HCT116 (cell line): ENCODE measurements at regions not wholly inside any gene's neighbourhood (a gene's known extent, or its start where the extent isn't known, plus 50 kb on each side); places are given as distances from the start of the nearest gene placed in this dataset.

Experiments
- ATAC-seq: fragments of 200-7000 bp; cut with Tn5 transposase; 2 replicates; pipeline ENCODE4 v1.9.1; 2020; ENCODE audit warnings: mild to moderate bottlenecking, moderate library complexity
- BruUV-seq: library from RNA; stranded (reverse); fragments of 400-500 nt; replicated peaks from 2 replicates; lab custom pipeline; 2021; lab: Mats Ljungman, UMichigan
- CTCF ChIA-PET: fragments of 300-600 bp; sonication (Branson Sonifier 250); formaldehyde crosslinking; loops from one replicate; lab custom pipeline; 2021; ENCODE audit warnings: antibody characterized with exemption; lab: Charles Lee
- POLR2A ChIA-PET: fragments of 300-600, 350-600 bp; sonication (Branson Sonifier 250); formaldehyde crosslinking; loops from one replicate; lab custom pipeline; 2021; ENCODE audit warnings: antibody characterized with exemption; lab: Charles Lee
- RAD21 ChIA-PET, 2 experiments: fragments of 300-600 bp; sonication (Branson Sonifier 250); formaldehyde crosslinking; loops; one replicate each; lab custom pipeline; 2023; ENCODE audit warnings: low total read pairs in 2 of 2; ENCODE audit not compliant: uncharacterized antibody in 2 of 2, unreplicated experiment in 2 of 2, low non-redundant PET in 1 of 2; lab: Charles Lee
- DNase-seq: peaks from one replicate; pipeline ENCODE4 v3.0.0-alpha.2; 2010; ENCODE audit warnings: low read depth, low spot score
- H2AFZ ChIP-seq: fragments of 200-600 bp; shearing (Covaris generic), sonication (generic); 2 replicates; pipeline ENCODE4 v1.6.1; 2017; ENCODE audit warnings: low read depth, mixed run types, mixed read lengths, antibody characterized with exemption, low read length; ENCODE audit not compliant: poor library complexity, severe bottlenecking
- H3K27ac ChIP-seq: 2 replicates; pipeline ENCODE4 v1.5.1; 2012; ENCODE audit warnings: low read depth, low read length
- H3K27me3 ChIP-seq: fragments of 200-600 bp; sonication (generic); 2 replicates; pipeline ENCODE4 v1.6.1; 2016; ENCODE audit warnings: mixed run types, low read length, mixed read lengths; ENCODE audit not compliant: insufficient read depth
- H3K36me3 ChIP-seq, 2 experiments: fragments of 200-500 bp in 1 of 2; fragments of 200-600 bp in 1 of 2; sonication (Bioruptor generic) in 1 of 2; sonication (generic) in 1 of 2; 2 replicates each; pipeline versions ENCODE4 v1.5.1 to v1.6.1; 2014 to 2016; ENCODE audit warnings: low read length in 2 of 2, inconsistent platforms in 1 of 2, mixed read lengths in 1 of 2, mixed run types in 1 of 2; ENCODE audit not compliant: insufficient read depth in 2 of 2, control insufficient read depth in 1 of 2
- H3K4me1 ChIP-seq, 2 experiments: fragments of 200-600 bp in 1 of 2; sonication (generic) in 1 of 2; 2 replicates each; pipeline versions ENCODE4 v1.5.1 to v1.6.1; 2012 to 2017; ENCODE audit warnings: low read length in 2 of 2, inconsistent platforms in 1 of 2, mild to moderate bottlenecking in 1 of 2, mixed read lengths in 1 of 2, mixed run types in 1 of 2, moderate library complexity in 1 of 2; ENCODE audit not compliant: insufficient read depth in 2 of 2, control insufficient read depth in 1 of 2
- H3K4me2 ChIP-seq: fragments of 200-600 bp; sonication (generic); 2 replicates; pipeline ENCODE4 v1.6.1; 2017; ENCODE audit warnings: mixed run types, low read length, mixed read lengths
- H3K4me3 ChIP-seq, 2 experiments: fragments of 200-600 bp in 1 of 2; sonication (generic) in 1 of 2; replicated peaks in 1 of 2; 2 replicates each; pipeline ENCODE4 v1.5.1; 2011 to 2016; ENCODE audit warnings: low read length in 2 of 2, control low read depth in 1 of 2, low read depth in 1 of 2, mild to moderate bottlenecking in 1 of 2, mixed read lengths in 1 of 2, mixed run types in 1 of 2
- H3K79me2 ChIP-seq: fragments of 200-600 bp; sonication (generic); 2 replicates; pipeline ENCODE4 v1.6.1; 2017; ENCODE audit warnings: mild to moderate bottlenecking, mixed run types, low read length, moderate library complexity, mixed read lengths; ENCODE audit not compliant: insufficient read depth
- H3K9ac ChIP-seq: fragments of 200-600 bp; sonication (generic); 2 replicates; pipeline ENCODE4 v1.6.1; 2016; ENCODE audit warnings: low read length, mixed read lengths
- H3K9me2 ChIP-seq: fragments of 200-600 bp; sonication (generic), shearing (Covaris generic); 2 replicates; pipeline ENCODE4 v1.6.1; 2017; ENCODE audit warnings: mixed run types, mild to moderate bottlenecking, moderate library complexity; ENCODE audit not compliant: insufficient read depth
- H3K9me3 ChIP-seq, 2 experiments: fragments of 200-500 bp in 1 of 2; fragments of 200-600 bp in 1 of 2; sonication (Bioruptor generic) in 1 of 2; sonication (generic) in 1 of 2; 2 replicates each; pipeline ENCODE4 v1.6.1; 2014 to 2017; ENCODE audit warnings: low read length in 2 of 2, mixed read lengths in 2 of 2, inconsistent platforms in 1 of 2, low read depth in 1 of 2, mild to moderate bottlenecking in 1 of 2, mixed run types in 1 of 2, moderate library complexity in 1 of 2; ENCODE audit not compliant: control insufficient read depth in 1 of 2, insufficient read depth in 1 of 2
- H4K20me1 ChIP-seq: fragments of 200-600 bp; sonication (generic), shearing (Covaris generic); 2 replicates; pipeline ENCODE4 v1.6.1; 2017; ENCODE audit warnings: mixed run types, mild to moderate bottlenecking, moderate library complexity; ENCODE audit not compliant: insufficient read depth
- CEBPB ChIP-seq: IDR thresholded peaks from 2 replicates; pipeline ENCODE4 v1.6.1; 2012; ENCODE audit warnings: low read depth
- EGR1 ChIP-seq: IDR thresholded peaks from 2 replicates; pipeline ENCODE4 v1.6.1; 2012; ENCODE audit warnings: low read depth
- ELF1 ChIP-seq: IDR thresholded peaks from 2 replicates; pipeline ENCODE4 v1.6.1; 2012; ENCODE audit warnings: low read depth, borderline replicate concordance
- EZH2 ChIP-seq: fragments of 200-600 bp; sonication (generic); IDR thresholded peaks from 2 replicates; pipeline ENCODE4 v1.6.1; 2017; ENCODE audit warnings: antibody characterized with exemption, mixed run types
- EZH2phosphoT487 ChIP-seq: fragments of 200-600 bp; IDR thresholded peaks from 2 replicates; pipeline ENCODE4 v1.6.1; 2018; ENCODE audit warnings: antibody characterized with exemption, borderline replicate concordance
- JUND ChIP-seq: IDR thresholded peaks from 2 replicates; pipeline ENCODE4 v1.6.1; 2012
- MAX ChIP-seq: IDR thresholded peaks from 2 replicates; pipeline ENCODE4 v1.6.1; 2012
- POLR2A ChIP-seq: IDR thresholded peaks from 2 replicates; pipeline ENCODE4 v1.7.0; 2011; ENCODE audit warnings: borderline replicate concordance; ENCODE audit not compliant: insufficient read depth, insufficient read length; ENCODE audit errors: extremely low read depth
- POLR2AphosphoS5 ChIP-seq: IDR thresholded peaks from 2 replicates; pipeline ENCODE4 v1.6.1; 2011; ENCODE audit warnings: mild to moderate bottlenecking, low read depth, low read length, moderate library complexity
- REST ChIP-seq: IDR thresholded peaks from 2 replicates; pipeline ENCODE4 v1.6.1; 2012; ENCODE audit warnings: low read depth
- SIN3A ChIP-seq: IDR thresholded peaks from 2 replicates; pipeline ENCODE4 v1.6.1; 2012; ENCODE audit warnings: low read depth
- SP1 ChIP-seq: IDR thresholded peaks from 2 replicates; pipeline ENCODE4 v1.6.1; 2012; ENCODE audit warnings: low read depth
- intact Hi-C: fragments of 100-400 bp; cut with micrococcal nuclease; formaldehyde crosslinking; loops from 2 replicates; pipeline ENCODE4 v1.10.0; 2022
- TF ChIP-seq, protein P1 (sequence below): IDR thresholded peaks from 2 replicates; pipeline ENCODE4 v1.6.1; 2011; ENCODE audit warnings: mild to moderate bottlenecking, low read length, moderate library complexity; ENCODE audit not compliant: insufficient replicate concordance; ENCODE audit errors: extremely low read depth
- TF ChIP-seq, protein P2 (sequence below): IDR thresholded peaks from 2 replicates; pipeline ENCODE4 v1.6.1; 2012

DNA sequence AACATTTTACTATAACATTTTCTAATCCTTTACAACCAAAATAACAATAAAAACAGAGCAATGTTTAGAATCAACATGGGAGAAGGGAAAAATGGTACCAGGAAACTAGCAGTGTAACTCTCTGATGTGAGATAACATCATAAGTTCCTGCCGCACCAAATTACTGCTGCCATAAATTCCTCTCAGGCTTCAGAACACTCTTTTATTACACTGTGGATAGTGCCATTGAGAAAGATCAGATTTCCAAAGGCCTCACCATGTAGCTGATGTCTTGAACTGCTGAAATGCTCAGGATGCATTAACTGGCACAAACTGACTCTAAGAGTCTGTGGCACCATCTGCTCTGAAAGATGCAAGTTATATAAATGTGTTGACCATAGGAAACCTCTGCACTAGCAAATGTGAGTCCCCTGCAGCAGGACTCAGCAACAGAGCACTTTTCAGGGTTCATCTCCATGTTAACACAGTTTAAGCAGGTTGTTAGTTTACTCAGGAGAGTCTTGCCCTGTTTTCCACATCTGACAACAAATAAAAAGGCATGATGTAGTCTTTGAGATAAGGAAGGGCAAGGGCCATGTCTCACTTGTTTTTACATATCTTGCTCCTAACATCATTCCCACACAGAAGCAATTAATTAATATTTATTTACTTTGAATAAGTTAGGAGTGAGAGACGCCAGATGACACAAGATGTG is 218.1 kb downstream of the CETN3 start:
- ChIA-PET POLR2A (no interaction called here), CTCF (no interaction called here)
- intact Hi-C loops, result no loop called here

GRCh38 chr5:90185897-90186468 is 223.6 kb downstream of the CETN3 start:
- CTCF ChIA-PET, result interaction anchor here (0.7 to 1.3 kb wide), 2 partner anchors 194 to 1458 kb away, joined by 3 to 4 read pairs; no protein-coding TSS in a partner anchor
- intact Hi-C loops, result no loop called here
- TF ChIP-seq POLR2AphosphoS5, result no peak
- TF ChIP-seq REST, result no peak
- no peak for TF ChIP-seq EGR1
- no peak for TF ChIP-seq ELF1
- no peak for TF ChIP-seq SIN3A
- TF ChIP-seq SP1, result no peak
- TF ChIP-seq, protein P1, sequence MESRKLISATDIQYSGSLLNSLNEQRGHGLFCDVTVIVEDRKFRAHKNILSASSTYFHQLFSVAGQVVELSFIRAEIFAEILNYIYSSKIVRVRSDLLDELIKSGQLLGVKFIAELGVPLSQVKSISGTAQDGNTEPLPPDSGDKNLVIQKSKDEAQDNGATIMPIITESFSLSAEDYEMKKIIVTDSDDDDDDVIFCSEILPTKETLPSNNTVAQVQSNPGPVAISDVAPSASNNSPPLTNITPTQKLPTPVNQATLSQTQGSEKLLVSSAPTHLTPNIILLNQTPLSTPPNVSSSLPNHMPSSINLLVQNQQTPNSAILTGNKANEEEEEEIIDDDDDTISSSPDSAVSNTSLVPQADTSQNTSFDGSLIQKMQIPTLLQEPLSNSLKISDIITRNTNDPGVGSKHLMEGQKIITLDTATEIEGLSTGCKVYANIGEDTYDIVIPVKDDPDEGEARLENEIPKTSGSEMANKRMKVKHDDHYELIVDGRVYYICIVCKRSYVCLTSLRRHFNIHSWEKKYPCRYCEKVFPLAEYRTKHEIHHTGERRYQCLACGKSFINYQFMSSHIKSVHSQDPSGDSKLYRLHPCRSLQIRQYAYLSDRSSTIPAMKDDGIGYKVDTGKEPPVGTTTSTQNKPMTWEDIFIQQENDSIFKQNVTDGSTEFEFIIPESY, result no peak
- TF ChIP-seq, protein P2, sequence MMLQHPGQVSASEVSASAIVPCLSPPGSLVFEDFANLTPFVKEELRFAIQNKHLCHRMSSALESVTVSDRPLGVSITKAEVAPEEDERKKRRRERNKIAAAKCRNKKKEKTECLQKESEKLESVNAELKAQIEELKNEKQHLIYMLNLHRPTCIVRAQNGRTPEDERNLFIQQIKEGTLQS, result no peak
- no peak for TF ChIP-seq JUND
- no peak for TF ChIP-seq EZH2phosphoT487
- TF ChIP-seq CEBPB, result no peak
- no peak for TF ChIP-seq EZH2
- no peak for TF ChIP-seq MAX

More for the DNA sequence above, 218.1 kb downstream of the CETN3 start:
- TF ChIP-seq POLR2A (no peak), SIN3A (no peak), CEBPB (no peak), SP1 (no peak)
- H3K79me2 ChIP-seq, result no peaks in the 10 kb centered on the region
- no peak overlapping the region for H3K4me2 ChIP-seq
- no peaks in the 10 kb centered on the region for H4K20me1 ChIP-seq
- BruUV-seq, result no TSS peak
- no peaks in the 10 kb centered on the region for H3K36me3 ChIP-seq
- DNase-seq, result no peak
- no peaks in the 10 kb centered on the region for H3K9me3 ChIP-seq
- RAD21 ChIA-PET, result no interaction called here
- no peak overlapping the region for H2AFZ ChIP-seq
- no peaks in the 10 kb centered on the region for H3K9me2 ChIP-seq
- H3K9ac ChIP-seq, result no peak overlapping the region
- H3K4me1 ChIP-seq, result no peaks in the 10 kb centered on the region
- H3K27ac ChIP-seq, result no peak overlapping the region
- no peak for ATAC-seq
- no peaks in the 10 kb centered on the region for H3K27me3 ChIP-seq
- no peak overlapping the region for H3K4me3 ChIP-seq

More at GRCh38 chr5:90185897-90186468, 223.6 kb downstream of the CETN3 start:
- no peaks in the 10 kb centered on the region for H3K9me3 ChIP-seq
- no TSS peak for BruUV-seq
- H3K4me2 ChIP-seq, result no peak overlapping the region
- POLR2A ChIA-PET, result no interaction called here
- no peak overlapping the region for H3K4me3 ChIP-seq
- no peaks in the 10 kb centered on the region for H3K79me2 ChIP-seq
- no peaks in the 10 kb centered on the region for H3K9me2 ChIP-seq
- no peaks in the 10 kb centered on the region for H3K36me3 ChIP-seq
- ATAC-seq (no peak), DNase-seq (no peak)
- H3K27ac ChIP-seq, result no peak overlapping the region
- H4K20me1 ChIP-seq, result no peaks in the 10 kb centered on the region
- no peak overlapping the region for H2AFZ ChIP-seq
- no peaks in the 10 kb centered on the region for H3K4me1 ChIP-seq
- H3K9ac ChIP-seq, result no peak overlapping the region
- RAD21 ChIA-PET, result no interaction called here
- no peaks in the 10 kb centered on the region for H3K27me3 ChIP-seq
